ENCODE measurements at regions not wholly inside any gene's neighbourhood (a gene's known extent, or its start where the extent isn't known, plus 50 kb on each side); places are given as distances from the start of the nearest gene placed in this dataset.

- 89% methylated on average over 4 of the region's 5 CpGs for WGBS (ENCODE audit: insufficient coverage)
Measured at GRCh38 chr2:17057109-17058017, 391.7 kb upstream of the CYRIA start.

DNA sequence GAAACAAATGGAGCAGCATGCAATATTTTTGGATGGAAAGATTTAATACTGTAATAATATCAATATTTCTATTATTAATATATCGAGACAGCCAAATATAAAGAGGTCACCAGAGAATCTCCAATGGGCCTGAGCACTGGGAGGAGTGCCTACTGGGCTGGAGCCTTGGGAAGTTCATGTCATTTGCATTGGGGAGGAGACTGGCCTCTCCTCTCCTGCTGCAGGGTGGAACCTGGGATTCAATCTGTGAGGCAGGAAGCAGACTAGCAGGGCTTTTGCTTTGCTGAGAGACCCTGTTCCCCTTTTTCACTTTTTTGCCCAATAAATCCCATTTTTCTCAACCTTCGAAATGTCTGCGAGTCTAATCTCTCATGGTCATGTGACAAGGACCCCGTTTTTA, 390.6 kb upstream of the CYRIA start:
- Histone ChIP-seq H3K4me1 (ENCODE audit: control insufficient read depth, insufficient read depth, low read length) (no peaks in the 10 kb centered on the region), H3K4me3 (ENCODE audit: low read length) (no peak overlapping the region), H3K9me3 (ENCODE audit: control insufficient read depth, insufficient read depth, low read length) (no peaks in the 10 kb centered on the region), H3K27me3 (ENCODE audit: control insufficient read depth, insufficient read depth, low read length) (no peaks in the 10 kb centered on the region), H3K36me3 (ENCODE audit: control insufficient read depth, insufficient read depth, low read length) (no peaks in the 10 kb centered on the region), H3K27ac (ENCODE audit: low read length) (no peak overlapping the region)
- H3K27ac Mint-ChIP-seq: no peak overlapping the region
- no peak for ATAC-seq
- H3K36me3 Mint-ChIP-seq: no peaks in the 10 kb centered on the region
- intact Hi-C loops (cut with micrococcal nuclease): no loop called here
- TF ChIP-seq CTCF (IDR thresholded peaks at IDR 0.05): no peak
- no peaks in the 10 kb centered on the region for H3K4me1 Mint-ChIP-seq
- H3K4me3 Mint-ChIP-seq: no peak overlapping the region
- no peak for DNase-seq
- 46% methylated on average over 3 of the region's 4 CpGs for WGBS (ENCODE audit: insufficient coverage)
- no peaks in the 10 kb centered on the region for H3K27me3 Mint-ChIP-seq (ENCODE audit: low read depth in 2 of 2)
- H3K9me3 Mint-ChIP-seq: peaks cover 8% of the 10 kb centered on the region in 2 donors

More at GRCh38 chr2:17057109-17058017, 391.7 kb upstream of the CYRIA start:
- no peaks in the 10 kb centered on the region for H3K27me3 ChIP-seq (ENCODE audit: control insufficient read depth, insufficient read depth, low read length)
- H3K27me3 Mint-ChIP-seq (ENCODE audit: low read depth in 2 of 2): no peaks in the 10 kb centered on the region
- H3K4me1 ChIP-seq (ENCODE audit: control insufficient read depth, insufficient read depth, low read length): no peaks in the 10 kb centered on the region
- no peaks in the 10 kb centered on the region for H3K36me3 ChIP-seq (ENCODE audit: control insufficient read depth, insufficient read depth, low read length)
- no peak overlapping the region for H3K27ac Mint-ChIP-seq
- ATAC-seq (no peak), DNase-seq (no peak)
- no peak overlapping the region for H3K4me3 Mint-ChIP-seq
- no peak overlapping the region for H3K4me3 ChIP-seq (ENCODE audit: low read length)
- H3K36me3 Mint-ChIP-seq: no peaks in the 10 kb centered on the region
- H3K27ac ChIP-seq (ENCODE audit: low read length): no peak overlapping the region
- H3K9me3 Mint-ChIP-seq: peaks cover 9 to 12% of the 10 kb centered on the region in 2 donors
- intact Hi-C loops (cut with micrococcal nuclease): no loop called here
- H3K4me1 Mint-ChIP-seq: no peaks in the 10 kb centered on the region
- no peaks in the 10 kb centered on the region for H3K9me3 ChIP-seq (ENCODE audit: control insufficient read depth, insufficient read depth, low read length)
- no peak for TF ChIP-seq CTCF (IDR thresholded peaks at IDR 0.05)

DNA sequence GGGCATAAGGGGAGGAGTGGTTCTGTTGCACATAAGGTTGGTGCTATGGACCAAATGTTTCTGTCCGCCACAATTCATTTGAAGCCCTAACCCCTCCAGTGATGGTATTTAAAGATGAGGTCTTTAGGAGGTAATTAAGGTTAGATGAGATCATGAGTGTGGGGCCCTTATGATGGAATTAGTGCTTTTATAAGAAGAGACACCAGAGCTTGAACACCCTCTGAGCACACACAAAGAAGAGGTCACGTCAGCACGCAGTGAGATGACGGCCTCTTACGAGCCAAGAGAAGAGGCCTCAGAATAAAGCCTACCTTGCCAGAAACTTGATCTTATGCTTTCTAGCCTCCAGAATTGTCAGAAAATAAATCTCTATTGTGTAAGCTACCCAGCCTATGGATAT, 386.4 kb upstream of the CYRIA start:
- H3K4me1 ChIP-seq (ENCODE audit: control insufficient read depth, insufficient read depth, low read length): no peaks in the 10 kb centered on the region

More for the DNA sequence above, 386.4 kb upstream of the CYRIA start:
- H3K27me3 Mint-ChIP-seq (ENCODE audit: low read depth in 2 of 2): no peaks in the 10 kb centered on the region
- no peak for ATAC-seq
- H3K36me3 ChIP-seq (ENCODE audit: control insufficient read depth, insufficient read depth, low read length): no peaks in the 10 kb centered on the region
- H3K4me3 ChIP-seq (ENCODE audit: low read length): no peak overlapping the region
- intact Hi-C loops (cut with micrococcal nuclease): no loop called here
- H3K4me3 Mint-ChIP-seq: no peak overlapping the region
- peaks cover 4 to 7% of the 10 kb centered on the region in 2 donors for H3K9me3 Mint-ChIP-seq
- no peak overlapping the region for H3K27ac ChIP-seq (ENCODE audit: low read length)
- no peak for DNase-seq
- H3K36me3 Mint-ChIP-seq: no peaks in the 10 kb centered on the region
- no peaks in the 10 kb centered on the region for H3K27me3 ChIP-seq (ENCODE audit: control insufficient read depth, insufficient read depth, low read length)
- no peak overlapping the region for H3K27ac Mint-ChIP-seq
- no peak for TF ChIP-seq CTCF (IDR thresholded peaks at IDR 0.05)
- no peaks in the 10 kb centered on the region for H3K9me3 ChIP-seq (ENCODE audit: control insufficient read depth, insufficient read depth, low read length)
- no peaks in the 10 kb centered on the region for H3K4me1 Mint-ChIP-seq
- 97% methylated on average over 5 of the region's 5 CpGs for WGBS (ENCODE audit: insufficient coverage)
